PC-9 (cell line): ENCODE measurements at regions not wholly inside any gene's neighbourhood (a gene's known extent, or its start where the extent isn't known, plus 50 kb on each side); places are given as distances from the start of the nearest gene placed in this dataset.

Source experiments
- BruUV-seq: library from RNA; stranded (reverse); fragments of 400-500 nt; replicated peaks from 2 replicates; lab custom pipeline; 2021; lab: Mats Ljungman, UMichigan
- CTCF ChIA-PET: fragments of 300-600 bp; sonication (Branson Sonifier 250); formaldehyde crosslinking; loops from one replicate; lab custom pipeline; 2022; ENCODE audit warnings: antibody characterized with exemption; lab: Charles Lee
- POLR2A ChIA-PET: fragments of 300-600 bp; sonication (Branson Sonifier 250); formaldehyde crosslinking; loops from one replicate; lab custom pipeline; 2022; ENCODE audit warnings: antibody characterized with exemption; ENCODE audit not compliant: unreplicated experiment; lab: Charles Lee
- DNase-seq, 2 experiments: peaks; one replicate each; pipeline versions ENCODE4 v3.0.0 to v3.0.0-alpha.2; 2015 to 2022; ENCODE audit warnings: mixed read lengths in 1 of 2
- H2AFZ ChIP-seq: fragments of 200-600 bp; sonication (generic); 2 replicates; pipeline ENCODE4 v1.8.1; 2017; ENCODE audit warnings: antibody characterized with exemption
- H3F3A ChIP-seq: fragments of 200-600 bp; sonication (generic); 2 replicates; pipeline ENCODE4 v1.8.1; 2017; ENCODE audit warnings: antibody characterized with exemption, mild to moderate bottlenecking, low read depth; ENCODE audit not compliant: insufficient read depth
- H3K27ac ChIP-seq: fragments of 200-600 bp; sonication (generic); 2 replicates; pipeline ENCODE4 v1.6.1; 2016; ENCODE audit warnings: mixed run types
- H3K27me3 ChIP-seq: fragments of 200-600 bp; sonication (generic); 2 replicates; pipeline ENCODE4 v1.6.1; 2016; ENCODE audit warnings: low read depth, mixed run types; ENCODE audit not compliant: insufficient read depth
- H3K36me3 ChIP-seq: fragments of 200-600 bp; sonication (generic); 2 replicates; pipeline ENCODE4 v1.6.1; 2016; ENCODE audit warnings: low read depth, mixed run types
- H3K4me1 ChIP-seq: fragments of 200-600 bp; sonication (generic); replicated peaks from 2 replicates; pipeline ENCODE4 v1.6.1; 2016; ENCODE audit warnings: mixed run types; ENCODE audit not compliant: insufficient read depth
- H3K4me2 ChIP-seq: fragments of 200-600 bp; sonication (generic); 2 replicates; pipeline ENCODE4 v1.6.1; 2017; ENCODE audit warnings: mixed run types
- H3K4me3 ChIP-seq: fragments of 200-600 bp; sonication (generic); 2 replicates; pipeline ENCODE4 v1.6.1; 2016; ENCODE audit warnings: mixed run types
- H3K79me2 ChIP-seq: fragments of 200-600 bp; sonication (generic); 2 replicates; pipeline ENCODE4 v1.6.1; 2017; ENCODE audit warnings: low read depth, mixed run types
- H3K9me2 ChIP-seq: fragments of 200-600 bp; sonication (generic); 2 replicates; pipeline ENCODE4 v1.8.1; 2017; ENCODE audit warnings: mild to moderate bottlenecking; ENCODE audit not compliant: insufficient read depth
- H3K9me3 ChIP-seq: fragments of 200-600 bp; sonication (generic); 2 replicates; pipeline ENCODE4 v1.8.1; 2016; ENCODE audit warnings: low read depth; ENCODE audit not compliant: insufficient read depth
- H4K20me1 ChIP-seq: fragments of 200-600 bp; sonication (generic); 2 replicates; pipeline ENCODE4 v1.8.1; 2017; ENCODE audit not compliant: insufficient read depth
- EZH2 ChIP-seq: fragments of 200-600 bp; sonication (generic); IDR thresholded peaks from 2 replicates; pipeline ENCODE4 v1.8.0; 2017; ENCODE audit warnings: antibody characterized with exemption, low read depth
- intact Hi-C: fragments of 100-400 bp; cut with micrococcal nuclease; formaldehyde crosslinking; loops from one replicate; pipeline ENCODE4 v1.10.0; 2022; ENCODE audit not compliant: unreplicated experiment
- TF ChIP-seq, protein P1 (sequence below): fragments of 200-600 bp; sonication (generic); conservative IDR thresholded peaks from 2 replicates; pipeline ENCODE4 v1.6.1; 2017; ENCODE audit warnings: mixed run types, antibody characterized with exemption, mild to moderate bottlenecking, moderate library complexity

DNA sequence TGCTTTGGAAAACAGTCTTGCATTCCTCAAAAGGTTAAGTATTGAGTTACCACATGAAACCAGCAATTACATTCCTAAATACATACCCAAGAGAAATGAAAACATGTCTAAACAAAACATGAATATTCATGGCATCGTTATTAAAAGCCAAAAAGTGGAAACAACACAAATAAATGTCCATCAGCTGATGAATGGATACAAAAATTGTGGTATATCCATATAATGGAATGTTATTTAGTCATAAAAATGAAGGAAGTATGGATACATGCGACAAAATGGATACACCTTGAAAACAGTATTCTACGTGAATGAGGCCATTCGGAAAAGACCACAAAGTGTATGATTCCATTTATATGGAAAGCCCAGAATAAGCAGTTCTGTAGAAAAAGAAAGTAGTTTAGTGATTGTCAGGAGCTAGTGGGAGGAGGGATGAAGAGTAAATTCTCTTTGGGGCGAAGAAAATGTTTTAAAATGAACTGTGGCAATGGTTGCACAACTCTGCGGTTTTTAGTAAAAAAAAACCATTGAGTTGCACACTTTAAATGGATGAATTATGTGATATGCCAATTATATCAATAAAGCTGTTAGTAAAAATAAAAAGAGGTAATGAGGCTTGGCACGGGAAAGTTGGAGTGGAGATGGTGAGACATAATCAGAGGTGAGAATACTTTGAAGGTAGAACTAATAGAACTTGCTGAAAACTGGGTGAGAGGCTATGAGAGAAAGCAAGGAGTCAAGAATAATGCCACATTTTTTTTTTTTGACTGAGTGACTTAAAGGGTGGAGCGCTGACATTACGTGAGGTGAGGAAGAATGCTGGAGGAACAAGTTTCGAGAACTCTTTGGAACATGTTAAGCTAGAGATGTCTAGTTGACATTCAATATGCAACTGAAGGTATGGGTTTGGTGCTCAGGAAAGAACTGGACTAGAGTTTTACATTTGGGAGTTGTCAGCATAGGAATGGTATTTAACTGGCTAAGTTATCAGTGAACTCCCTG is 194.9 kb upstream of the ZNF608 start:
- H2AFZ ChIP-seq = no peak overlapping the region
- H3K36me3 ChIP-seq = no peaks in the 10 kb centered on the region
- POLR2A ChIA-PET = no interaction called here
- H3K4me2 ChIP-seq = no peak overlapping the region
- no peaks in the 10 kb centered on the region for H3F3A ChIP-seq
- no peaks in the 10 kb centered on the region for H4K20me1 ChIP-seq
- TF ChIP-seq, protein P1, sequence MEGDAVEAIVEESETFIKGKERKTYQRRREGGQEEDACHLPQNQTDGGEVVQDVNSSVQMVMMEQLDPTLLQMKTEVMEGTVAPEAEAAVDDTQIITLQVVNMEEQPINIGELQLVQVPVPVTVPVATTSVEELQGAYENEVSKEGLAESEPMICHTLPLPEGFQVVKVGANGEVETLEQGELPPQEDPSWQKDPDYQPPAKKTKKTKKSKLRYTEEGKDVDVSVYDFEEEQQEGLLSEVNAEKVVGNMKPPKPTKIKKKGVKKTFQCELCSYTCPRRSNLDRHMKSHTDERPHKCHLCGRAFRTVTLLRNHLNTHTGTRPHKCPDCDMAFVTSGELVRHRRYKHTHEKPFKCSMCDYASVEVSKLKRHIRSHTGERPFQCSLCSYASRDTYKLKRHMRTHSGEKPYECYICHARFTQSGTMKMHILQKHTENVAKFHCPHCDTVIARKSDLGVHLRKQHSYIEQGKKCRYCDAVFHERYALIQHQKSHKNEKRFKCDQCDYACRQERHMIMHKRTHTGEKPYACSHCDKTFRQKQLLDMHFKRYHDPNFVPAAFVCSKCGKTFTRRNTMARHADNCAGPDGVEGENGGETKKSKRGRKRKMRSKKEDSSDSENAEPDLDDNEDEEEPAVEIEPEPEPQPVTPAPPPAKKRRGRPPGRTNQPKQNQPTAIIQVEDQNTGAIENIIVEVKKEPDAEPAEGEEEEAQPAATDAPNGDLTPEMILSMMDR = no peak
- TF ChIP-seq EZH2 = no peak
- peaks cover 4% of the 10 kb centered on the region for H3K9me3 ChIP-seq
- H3K4me1 ChIP-seq = no peaks in the 10 kb centered on the region
- no peaks in the 10 kb centered on the region for H3K27me3 ChIP-seq
- CTCF ChIA-PET = no interaction called here
- no peaks in the 10 kb centered on the region for H3K79me2 ChIP-seq
- no TSS peak for BruUV-seq
- DNase-seq = no peak
- no peak overlapping the region for H3K27ac ChIP-seq
- no peaks in the 10 kb centered on the region for H3K9me2 ChIP-seq
- intact Hi-C loops = no loop called here
- no peak overlapping the region for H3K4me3 ChIP-seq

DNA sequence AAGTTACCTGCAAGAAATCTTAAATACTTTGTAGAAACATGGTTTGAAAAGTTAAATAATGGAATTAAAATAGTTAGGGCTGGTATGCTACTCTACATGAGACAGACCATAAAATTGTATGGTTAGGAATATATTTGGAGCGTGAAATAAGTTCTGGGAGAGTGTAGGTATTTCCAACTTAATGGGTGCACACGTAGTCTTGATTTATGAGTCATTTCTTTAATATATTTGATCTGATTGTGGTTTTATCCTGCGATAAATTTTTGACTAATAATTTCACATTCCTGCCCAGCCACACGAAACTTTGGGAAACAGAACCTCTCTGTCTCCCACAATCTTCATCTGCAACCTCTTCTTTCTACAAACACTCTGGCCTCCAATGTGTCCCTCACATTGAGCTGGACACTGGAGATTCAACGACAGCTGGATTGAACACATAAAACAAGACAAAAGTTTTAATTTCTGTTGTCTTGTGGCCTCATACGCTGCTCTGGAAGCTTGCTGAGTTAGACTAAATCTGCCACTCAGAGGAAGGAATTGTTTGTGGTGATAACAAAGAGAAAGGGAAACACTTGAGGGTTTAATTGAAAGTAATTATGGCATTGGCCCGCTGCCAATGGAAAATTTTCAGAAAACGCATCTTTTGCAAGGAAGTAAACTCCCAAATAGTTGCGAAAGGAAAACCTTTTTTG is 201.8 kb upstream of the ZNF608 start:
- Histone ChIP-seq H3K4me3 (no peak overlapping the region), H3K27ac (no peak overlapping the region), H3K79me2 (no peaks in the 10 kb centered on the region), H3K4me1 (no peaks in the 10 kb centered on the region), H3K9me3 (no peaks in the 10 kb centered on the region; the same call in 1 of the 2 replicates), H3K9me2 (no peaks in the 10 kb centered on the region), H4K20me1 (no peaks in the 10 kb centered on the region), H3F3A (no peaks in the 10 kb centered on the region), H3K4me2 (no peak overlapping the region), H3K27me3 (no peaks in the 10 kb centered on the region), H3K36me3 (no peaks in the 10 kb centered on the region), H2AFZ (no peak overlapping the region)
- intact Hi-C loops = no loop called here
- no peak for DNase-seq
- CTCF ChIA-PET = no interaction called here
- TF ChIP-seq, protein P1 = no peak
- TF ChIP-seq EZH2 = no peak
- POLR2A ChIA-PET = no interaction called here
- BruUV-seq = no TSS peak

DNA sequence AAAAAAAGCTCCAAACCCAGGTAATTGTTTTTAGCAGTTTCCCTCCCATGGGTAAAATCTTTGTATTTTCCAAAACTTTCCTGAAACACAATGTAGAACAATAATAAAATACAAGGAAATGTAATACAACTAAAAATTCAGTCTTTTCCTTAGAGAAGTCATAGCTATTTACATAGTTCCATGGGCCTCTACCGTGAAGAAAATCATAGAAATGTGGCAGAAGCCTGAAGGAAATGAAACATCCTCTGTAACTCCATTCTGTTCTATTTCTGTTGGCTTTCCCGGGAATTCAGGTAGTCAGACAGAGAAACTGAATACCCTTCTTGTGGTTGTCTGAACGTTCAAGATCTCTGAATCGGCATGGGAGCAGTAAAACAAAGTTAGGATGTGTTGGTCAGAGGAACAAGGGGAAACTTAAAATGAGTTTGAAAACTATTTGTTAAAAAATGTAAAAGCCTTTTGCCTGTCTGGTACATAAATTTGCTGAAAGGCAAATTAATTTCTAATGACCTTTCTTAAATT is 202.4 kb upstream of the ZNF608 start:
- no TSS peak for BruUV-seq
- H3F3A ChIP-seq = no peaks in the 10 kb centered on the region
- intact Hi-C loops = no loop called here
- ChIA-PET POLR2A (no interaction called here), CTCF (no interaction called here)
- no peaks in the 10 kb centered on the region for H3K27me3 ChIP-seq
- DNase-seq = no peak
- H4K20me1 ChIP-seq = no peaks in the 10 kb centered on the region
- H3K4me3 ChIP-seq = no peak overlapping the region
- H3K4me1 ChIP-seq = no peaks in the 10 kb centered on the region
- no peaks in the 10 kb centered on the region for H3K79me2 ChIP-seq
- H3K36me3 ChIP-seq = no peaks in the 10 kb centered on the region
- no peak overlapping the region for H3K27ac ChIP-seq
- TF ChIP-seq, protein P1 = no peak
- TF ChIP-seq EZH2 = no peak
- H3K9me2 ChIP-seq = no peaks in the 10 kb centered on the region
- no peak overlapping the region for H3K4me2 ChIP-seq
- H3K9me3 ChIP-seq = no peaks in the 10 kb centered on the region; the same call in 1 of the 2 replicates
- no peak overlapping the region for H2AFZ ChIP-seq
